ENCODE measurements at regions not wholly inside any gene's neighbourhood (a gene's known extent, or its start where the extent isn't known, plus 50 kb on each side); places are given as distances from the start of the nearest gene placed in this dataset.
"Not testable (repeated sequence)": the region's sequence is repeated elsewhere in the genome, so short reads cannot be mapped to it uniquely, and the experiment has no call there.

DNA sequence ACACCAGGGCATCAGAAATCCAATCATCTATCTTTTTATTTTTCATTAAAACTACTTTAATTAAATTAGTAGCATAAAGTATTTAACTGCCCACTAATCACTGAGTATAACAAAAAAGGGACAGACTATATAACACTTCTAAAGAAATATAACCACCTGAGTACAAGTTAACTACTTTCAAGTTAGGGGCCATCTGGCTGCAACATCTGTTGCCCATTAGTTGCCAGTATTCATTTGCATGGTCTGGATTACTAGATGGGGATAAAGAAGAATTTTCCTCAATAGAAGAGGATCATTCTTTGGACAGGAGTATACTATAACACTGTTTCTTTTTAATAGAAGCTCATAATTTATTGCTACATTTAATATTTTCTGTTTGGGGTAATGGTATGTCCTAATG, 446.4 kb downstream of the AMY1C start:
- Histone ChIP-seq H2BK15ac (ENCODE audit: low read length) (no peak overlapping the region), H2BK12ac (ENCODE audit: low read length) (no peak overlapping the region), H2BK5ac (ENCODE audit: low read length) (no peak overlapping the region), H3K4me1 (ENCODE audit: control insufficient read depth in 2 of 2, insufficient read depth in 1 of 2, low read depth in 1 of 2, low read length in 2 of 2) (no peaks in the 10 kb centered on the region), H4K91ac (ENCODE audit: low read depth, low read length, poor library complexity) (no peak overlapping the region), H3K4me3 (ENCODE audit: low read length in 2 of 2) (no peak overlapping the region), H3K14ac (ENCODE audit: low read length) (no peak overlapping the region), H3K4me2 (ENCODE audit: insufficient read depth, low read length, poor library complexity, severe bottlenecking) (no peak overlapping the region), H3K18ac (ENCODE audit: low read length) (no peak overlapping the region), H3K27me3 (ENCODE audit: control insufficient read depth in 3 of 3, insufficient read depth in 3 of 3, low read depth in 1 of 3, low read length in 3 of 3) (no peaks in the 10 kb centered on the region), H2BK120ac (ENCODE audit: low read depth, low read length) (no peak overlapping the region), H3K9ac (ENCODE audit: low read depth, low read length, poor library complexity) (no peak overlapping the region), H3K9me3 (replicated peaks in 1 of 2; ENCODE audit: control insufficient read depth in 2 of 2, insufficient read depth in 1 of 2, low read depth in 1 of 2, low read length in 2 of 2) (no peaks in the 10 kb centered on the region), H3K4ac (ENCODE audit: low read length) (no peak overlapping the region), H3K23ac (ENCODE audit: low read depth, low read length, poor library complexity) (no peak overlapping the region), H2AK5ac (ENCODE audit: low read depth, low read length) (no peak overlapping the region), H4K8ac (ENCODE audit: low read depth, low read length) (no peak overlapping the region), H3K36me3 (replicated peaks in 1 of 2; ENCODE audit: control insufficient read depth in 2 of 2, insufficient read depth in 2 of 2, low read length in 2 of 2) (no peaks in the 10 kb centered on the region), H3K79me1 (ENCODE audit: low read depth, low read length) (no peaks in the 10 kb centered on the region), H2AFZ (ENCODE audit: low read length) (no peak overlapping the region), H3K27ac (replicated peaks; ENCODE audit: low read length) (no peak overlapping the region)
- no peak for DNase-seq (ENCODE audit: low spot score)

DNA sequence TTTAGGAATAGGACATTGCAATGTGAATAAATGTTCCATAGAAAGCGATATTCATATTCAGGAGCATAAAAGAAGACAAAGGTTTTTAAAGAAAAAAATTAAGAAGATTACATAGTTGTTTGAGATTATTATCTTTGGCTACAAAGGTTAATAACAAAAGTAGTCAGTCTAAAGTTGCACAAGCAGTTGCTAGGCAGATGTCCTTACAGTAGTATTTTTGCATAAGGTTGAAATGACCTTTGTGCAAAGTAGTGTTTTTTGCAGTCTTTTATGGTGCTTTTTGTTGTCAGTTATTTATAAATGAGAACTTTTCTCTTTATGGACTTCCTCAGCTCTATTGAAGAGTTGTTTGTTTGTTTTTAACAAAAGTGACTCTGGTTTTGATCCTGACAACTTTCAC, 447.8 kb downstream of the AMY1C start:
- no peak overlapping the region for H2BK12ac ChIP-seq (ENCODE audit: low read length)
- H3K4me3 ChIP-seq (ENCODE audit: low read length in 2 of 2), result no peak overlapping the region
- H3K9ac ChIP-seq (ENCODE audit: low read depth, low read length, poor library complexity), result no peak overlapping the region
- H3K27me3 ChIP-seq (ENCODE audit: control insufficient read depth in 3 of 3, insufficient read depth in 3 of 3, low read depth in 1 of 3, low read length in 3 of 3), result no peaks in the 10 kb centered on the region
- H4K8ac ChIP-seq (ENCODE audit: low read depth, low read length), result no peak overlapping the region
- H2BK120ac ChIP-seq (ENCODE audit: low read depth, low read length), result no peak overlapping the region
- no peaks in the 10 kb centered on the region for H3K36me3 ChIP-seq (replicated peaks in 1 of 2; ENCODE audit: control insufficient read depth in 2 of 2, insufficient read depth in 2 of 2, low read length in 2 of 2)
- H2BK5ac ChIP-seq (ENCODE audit: low read length), result no peak overlapping the region
- H2AK5ac ChIP-seq (ENCODE audit: low read depth, low read length), result no peak overlapping the region
- no peaks in the 10 kb centered on the region for H3K79me1 ChIP-seq (ENCODE audit: low read depth, low read length)
- no peak overlapping the region for H3K27ac ChIP-seq (replicated peaks; ENCODE audit: low read length)
- no peak overlapping the region for H3K4me2 ChIP-seq (ENCODE audit: insufficient read depth, low read length, poor library complexity, severe bottlenecking)
- no peak overlapping the region for H2AFZ ChIP-seq (ENCODE audit: low read length)
- no peaks in the 10 kb centered on the region for H3K9me3 ChIP-seq (replicated peaks in 1 of 2; ENCODE audit: control insufficient read depth in 2 of 2, insufficient read depth in 1 of 2, low read depth in 1 of 2, low read length in 2 of 2)
- H3K14ac ChIP-seq (ENCODE audit: low read length), result no peak overlapping the region
- no peak overlapping the region for H3K23ac ChIP-seq (ENCODE audit: low read depth, low read length, poor library complexity)
- H3K4me1 ChIP-seq (ENCODE audit: control insufficient read depth in 2 of 2, insufficient read depth in 1 of 2, low read depth in 1 of 2, low read length in 2 of 2), result no peaks in the 10 kb centered on the region
- no peak overlapping the region for H2BK15ac ChIP-seq (ENCODE audit: low read length)
- no peak overlapping the region for H4K91ac ChIP-seq (ENCODE audit: low read depth, low read length, poor library complexity)
- no peak overlapping the region for H3K4ac ChIP-seq (ENCODE audit: low read length)
- H3K18ac ChIP-seq (ENCODE audit: low read length), result no peak overlapping the region
- WGBS, 2 donors (ENCODE audit: extremely low coverage in 2 of 2, insufficient read length in 2 of 2, insufficient replicate concordance in 1 of 2), result no CpG with 5 or more reads among the region's 1 CpG
- no peak for DNase-seq (ENCODE audit: low spot score)

DNA sequence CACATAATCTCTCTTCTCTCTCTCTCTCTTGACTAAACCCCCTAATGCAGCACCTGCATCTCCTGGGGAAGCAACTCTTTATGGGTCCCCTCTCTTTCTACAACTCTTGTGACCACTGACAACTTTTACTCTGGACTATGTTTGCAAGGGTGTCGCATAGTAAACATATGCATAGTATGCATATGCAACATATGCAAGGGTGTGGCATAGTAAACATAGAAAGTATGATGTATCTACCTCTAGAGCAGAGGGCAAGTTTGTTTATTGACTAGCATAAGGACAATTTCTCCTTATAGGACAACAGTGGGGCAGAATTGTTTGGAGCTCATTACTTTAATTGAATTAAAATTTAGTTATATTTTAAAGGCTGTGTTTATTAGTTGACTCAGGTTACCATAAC, 462.5 kb downstream of the AMY1C start:
- no peak overlapping the region for H4K91ac ChIP-seq (ENCODE audit: low read depth, low read length, poor library complexity)
- DNase-seq (ENCODE audit: low spot score), result no peak
- no peak overlapping the region for H3K23ac ChIP-seq (ENCODE audit: low read depth, low read length, poor library complexity)
- no peak overlapping the region for H2AFZ ChIP-seq (ENCODE audit: low read length)
- no peaks in the 10 kb centered on the region for H3K9me3 ChIP-seq (replicated peaks in 1 of 2; ENCODE audit: control insufficient read depth in 2 of 2, insufficient read depth in 1 of 2, low read depth in 1 of 2, low read length in 2 of 2)
- no peak overlapping the region for H3K14ac ChIP-seq (ENCODE audit: low read length)
- no peak overlapping the region for H3K27ac ChIP-seq (replicated peaks; ENCODE audit: low read length)
- H3K27me3 ChIP-seq (ENCODE audit: control insufficient read depth in 3 of 3, insufficient read depth in 3 of 3, low read depth in 1 of 3, low read length in 3 of 3), result no peaks in the 10 kb centered on the region
- no peak overlapping the region for H4K8ac ChIP-seq (ENCODE audit: low read depth, low read length)
- H3K18ac ChIP-seq (ENCODE audit: low read length), result no peak overlapping the region
- no peak overlapping the region for H3K4me3 ChIP-seq (ENCODE audit: low read length in 2 of 2)
- H2AK5ac ChIP-seq (ENCODE audit: low read depth, low read length), result no peak overlapping the region
- no peak overlapping the region for H2BK120ac ChIP-seq (ENCODE audit: low read depth, low read length)
- no peaks in the 10 kb centered on the region for H3K36me3 ChIP-seq (replicated peaks in 1 of 2; ENCODE audit: control insufficient read depth in 2 of 2, insufficient read depth in 2 of 2, low read length in 2 of 2)
- H2BK15ac ChIP-seq (ENCODE audit: low read length), result no peak overlapping the region
- WGBS, 2 donors (ENCODE audit: extremely low coverage in 2 of 2, insufficient read length in 2 of 2, insufficient replicate concordance in 1 of 2), result no CpG with 5 or more reads among the region's 1 CpG
- no peaks in the 10 kb centered on the region for H3K79me1 ChIP-seq (ENCODE audit: low read depth, low read length)
- no peak overlapping the region for H2BK5ac ChIP-seq (ENCODE audit: low read length)
- no peak overlapping the region for H3K9ac ChIP-seq (ENCODE audit: low read depth, low read length, poor library complexity)
- no peak overlapping the region for H2BK12ac ChIP-seq (ENCODE audit: low read length)
- no peak overlapping the region for H3K4ac ChIP-seq (ENCODE audit: low read length)
- H3K4me2 ChIP-seq (ENCODE audit: insufficient read depth, low read length, poor library complexity, severe bottlenecking), result no peak overlapping the region
- no peaks in the 10 kb centered on the region for H3K4me1 ChIP-seq (ENCODE audit: control insufficient read depth in 2 of 2, insufficient read depth in 1 of 2, low read depth in 1 of 2, low read length in 2 of 2)

DNA sequence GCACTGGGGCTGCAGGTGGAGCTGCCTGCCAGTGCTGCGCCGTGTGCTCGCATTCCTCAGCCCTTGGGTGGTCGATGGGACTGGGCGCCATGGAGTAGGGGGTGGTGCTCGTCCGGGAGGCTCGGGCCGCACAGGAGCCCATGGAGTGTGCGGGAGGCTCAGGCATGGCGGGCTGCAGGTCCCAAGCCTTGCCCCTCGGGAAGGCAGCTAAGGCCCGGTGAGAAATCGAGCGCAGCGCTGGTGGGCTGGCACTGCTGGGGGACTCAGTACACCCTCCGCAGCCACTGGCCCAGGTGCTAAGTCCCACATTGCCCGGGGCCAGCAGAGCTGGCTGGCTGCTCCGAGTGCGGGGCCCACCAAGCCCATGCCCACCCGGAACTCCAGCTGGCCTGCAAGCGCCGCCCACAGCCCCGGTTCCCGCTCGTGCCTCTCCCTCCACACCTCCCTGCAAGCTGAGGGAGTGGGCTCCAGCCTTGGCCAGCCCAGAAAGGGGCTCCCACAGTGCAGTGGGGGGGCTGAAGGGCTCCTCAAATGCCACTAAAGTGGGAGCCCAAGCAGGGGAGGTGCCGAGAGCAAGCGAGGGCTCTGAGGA, 467.8 kb downstream of the AMY1C start:
- not testable (repeated sequence) for H2AFZ ChIP-seq (ENCODE audit: low read length); H2BK120ac ChIP-seq (ENCODE audit: low read depth, low read length); H3K4me1 ChIP-seq (ENCODE audit: control insufficient read depth in 2 of 2, insufficient read depth in 1 of 2, low read depth in 1 of 2, low read length in 2 of 2); H3K23ac ChIP-seq (ENCODE audit: low read depth, low read length, poor library complexity); H3K27me3 ChIP-seq (ENCODE audit: control insufficient read depth in 3 of 3, insufficient read depth in 3 of 3, low read depth in 1 of 3, low read length in 3 of 3); H3K4me3 ChIP-seq (ENCODE audit: low read length in 2 of 2); H4K8ac ChIP-seq (ENCODE audit: low read depth, low read length); H2AK5ac ChIP-seq (ENCODE audit: low read depth, low read length); H3K9ac ChIP-seq (ENCODE audit: low read depth, low read length, poor library complexity); H4K91ac ChIP-seq (ENCODE audit: low read depth, low read length, poor library complexity); H3K4me2 ChIP-seq (ENCODE audit: insufficient read depth, low read length, poor library complexity, severe bottlenecking); H3K36me3 ChIP-seq (replicated peaks in 1 of 2; ENCODE audit: control insufficient read depth in 2 of 2, insufficient read depth in 2 of 2, low read length in 2 of 2); H3K79me1 ChIP-seq (ENCODE audit: low read depth, low read length); H3K4ac ChIP-seq (ENCODE audit: low read length); H2BK12ac ChIP-seq (ENCODE audit: low read length); H3K14ac ChIP-seq (ENCODE audit: low read length); H3K9me3 ChIP-seq (replicated peaks in 1 of 2; ENCODE audit: control insufficient read depth in 2 of 2, insufficient read depth in 1 of 2, low read depth in 1 of 2, low read length in 2 of 2); H2BK15ac ChIP-seq (ENCODE audit: low read length); H3K18ac ChIP-seq (ENCODE audit: low read length); DNase-seq (ENCODE audit: low spot score); H3K27ac ChIP-seq (replicated peaks; ENCODE audit: low read length); H2BK5ac ChIP-seq (ENCODE audit: low read length)
- no CpG with 5 or more reads among the region's 28 CpGs for WGBS, 2 donors (ENCODE audit: extremely low coverage in 2 of 2, insufficient read length in 2 of 2, insufficient replicate concordance in 1 of 2)
